ENCODE measurements at regions not wholly inside any gene's neighbourhood (a gene's known extent, or its start where the extent isn't known, plus 50 kb on each side); places are given as distances from the start of the nearest gene placed in this dataset.
"Not testable (repeated sequence)": the region's sequence is repeated elsewhere in the genome, so short reads cannot be mapped to it uniquely, and the experiment has no call there.

DNA sequence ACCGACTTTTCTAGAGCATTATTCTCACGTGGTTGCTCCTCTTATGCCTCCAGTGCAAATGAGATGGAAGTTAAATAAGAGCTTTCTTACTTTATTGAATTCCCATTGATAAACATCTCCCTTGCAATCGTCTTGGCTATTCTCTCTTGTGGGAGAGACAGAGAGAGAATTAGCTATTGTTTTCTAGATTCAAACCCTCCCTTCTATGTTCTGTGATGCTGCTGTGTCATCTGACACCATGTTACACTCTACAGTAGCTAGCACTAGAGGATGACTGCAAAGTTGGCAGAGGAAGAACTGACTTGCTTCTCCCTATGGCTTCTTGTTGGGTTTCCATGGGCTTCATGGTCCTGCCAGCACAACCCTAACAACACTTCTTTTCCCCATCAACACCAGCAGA is 134.6 kb upstream of the RANBP3L start:
- DNase-seq = no peak

DNA sequence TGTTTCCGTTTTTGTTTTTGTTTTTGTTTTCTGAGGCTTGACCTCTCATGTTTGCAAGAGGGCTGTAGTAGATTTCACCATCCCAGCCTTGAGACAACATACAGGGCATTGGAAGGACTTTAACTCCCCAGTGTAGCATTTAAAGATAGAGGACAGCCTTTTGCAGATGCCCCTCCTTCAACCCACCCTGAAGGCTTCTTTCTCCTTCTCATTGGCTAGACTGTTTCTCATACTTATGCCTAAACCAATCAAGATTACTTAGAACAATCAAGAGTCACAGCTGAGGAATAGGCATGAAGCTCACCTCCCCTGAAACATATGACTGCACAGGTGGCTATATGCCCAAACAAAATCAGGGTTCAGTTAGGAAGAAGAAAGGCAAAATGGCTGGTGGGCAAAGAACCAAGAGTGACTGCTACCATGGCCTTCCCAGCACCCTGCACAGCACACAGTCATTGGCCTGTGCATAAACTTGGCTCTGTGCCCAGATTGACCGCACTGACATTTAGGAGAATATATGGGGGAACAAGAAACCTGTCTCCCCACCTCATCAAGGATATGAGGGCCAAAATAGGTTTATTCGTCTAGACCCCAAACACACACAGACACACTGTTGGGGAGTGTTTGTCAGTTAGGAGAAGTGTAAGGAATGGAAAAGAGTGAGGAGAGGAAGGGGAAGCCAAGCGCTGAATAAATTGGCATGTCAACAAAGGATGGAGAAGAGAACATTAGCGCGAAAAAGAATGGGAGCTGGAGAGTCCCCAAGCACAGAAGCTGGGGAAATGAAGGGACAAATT is 137.3 kb upstream of the RANBP3L start:
- no peak for DNase-seq

DNA sequence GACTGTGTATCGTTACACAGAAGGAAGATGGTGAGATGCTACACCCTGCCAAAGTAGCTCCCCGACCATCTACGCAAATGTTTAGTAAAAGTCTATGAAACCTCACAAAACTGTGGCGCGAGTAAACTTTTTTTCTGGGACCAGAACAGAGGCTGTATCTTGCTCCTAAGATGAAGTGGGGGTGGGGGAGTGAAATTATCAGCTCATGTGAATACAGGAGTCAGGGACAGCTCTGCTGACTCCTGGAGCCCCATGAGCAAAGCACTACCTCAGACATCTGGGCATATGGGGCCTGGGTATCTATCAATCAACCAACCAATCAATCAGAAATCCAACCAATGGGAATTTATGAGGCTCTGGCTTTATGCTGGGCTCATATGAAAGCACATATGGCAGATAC is 138.6 kb upstream of the RANBP3L start:
- DNase-seq = no peak

DNA sequence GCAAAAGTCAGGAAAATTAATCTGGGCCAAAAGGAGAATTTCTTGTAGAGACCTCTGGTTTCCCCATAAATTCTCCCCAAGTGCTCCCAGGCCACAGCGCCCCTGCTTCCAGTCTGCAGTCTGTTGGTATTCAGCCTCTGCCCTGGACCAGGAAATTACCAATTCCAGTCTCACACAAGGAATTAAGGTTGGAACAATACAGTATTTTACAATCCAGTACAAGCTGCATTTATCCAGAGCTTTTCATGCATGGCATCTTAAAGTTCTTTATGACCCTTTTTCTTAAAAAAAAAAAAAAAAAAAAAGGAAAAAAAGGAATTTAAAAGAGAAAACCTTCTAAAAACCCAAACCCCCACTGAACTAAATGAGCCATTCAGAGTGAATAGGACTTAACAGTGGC is 139.6 kb upstream of the RANBP3L start:
- no peak for DNase-seq

GRCh38 chr5:36442352-36442751 is 140.7 kb upstream of the RANBP3L start:
- no peak for DNase-seq

GRCh38 chr5:36442796-36443195 is 141.1 kb upstream of the RANBP3L start:
- DNase-seq = no peak

- no peak for DNase-seq
Observed at GRCh38 chr5:36443941-36444340, 142.2 kb upstream of the RANBP3L start.

DNA sequence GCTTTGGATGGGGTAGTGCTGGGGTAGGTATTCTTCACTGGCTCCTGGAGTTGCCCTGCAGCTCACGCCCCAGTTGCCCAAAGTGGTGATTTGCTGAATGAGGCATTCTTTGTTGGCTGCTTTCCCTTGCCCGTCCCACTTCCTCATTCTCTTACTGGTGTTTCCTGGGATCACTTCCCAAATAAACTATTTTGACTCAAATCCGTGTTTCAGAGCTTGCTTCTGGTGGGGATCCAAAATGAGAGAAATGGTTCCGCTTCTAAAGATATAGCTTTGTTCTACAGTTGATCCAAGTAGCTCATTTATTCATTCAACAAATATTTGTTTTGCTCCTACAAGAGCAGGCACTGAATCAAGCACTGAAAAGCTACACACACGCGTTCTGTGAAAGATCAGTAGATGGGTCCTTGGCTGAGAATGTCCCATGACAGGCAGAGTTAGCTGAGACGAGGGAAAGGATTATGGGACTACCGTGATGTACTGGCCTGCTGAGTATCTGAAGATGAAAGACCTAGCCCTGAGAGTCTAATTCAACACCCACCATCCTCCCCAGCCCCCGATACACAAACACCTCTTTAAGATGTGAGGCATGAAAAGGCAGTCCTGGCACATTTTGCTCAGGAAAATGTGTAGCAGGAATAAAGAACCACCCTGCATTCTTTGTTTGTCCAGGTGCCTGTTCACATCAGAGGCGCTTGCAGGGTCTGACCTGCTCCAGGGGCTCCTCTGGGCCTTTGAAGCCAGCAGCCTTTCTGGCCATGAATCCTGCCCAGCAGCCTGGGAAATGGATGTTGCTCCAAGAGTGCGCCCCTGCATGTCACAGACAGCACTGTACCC is 143.1 kb upstream of the RANBP3L start:
- DNase-seq = no peak

DNA sequence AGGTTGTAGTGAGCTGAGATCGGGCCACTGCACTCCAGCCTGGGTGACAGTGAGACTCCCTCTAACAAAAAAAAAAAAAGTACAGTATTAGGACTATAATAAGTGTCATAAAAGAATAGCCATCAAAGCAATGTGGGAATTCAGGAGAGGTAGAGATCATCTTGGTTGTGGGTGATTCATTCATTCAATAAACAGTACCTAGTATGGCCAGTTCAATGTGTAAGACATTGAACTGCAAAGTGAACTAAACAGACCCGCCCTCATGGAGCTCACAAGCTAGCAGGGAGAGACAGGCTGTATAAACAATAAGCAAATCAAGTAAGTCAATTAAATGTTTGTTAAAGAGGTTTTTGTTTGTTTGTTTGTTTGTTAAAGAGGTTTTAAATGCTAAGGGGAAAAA is 146.1 kb upstream of the RANBP3L start:
- no peak for DNase-seq

DNA sequence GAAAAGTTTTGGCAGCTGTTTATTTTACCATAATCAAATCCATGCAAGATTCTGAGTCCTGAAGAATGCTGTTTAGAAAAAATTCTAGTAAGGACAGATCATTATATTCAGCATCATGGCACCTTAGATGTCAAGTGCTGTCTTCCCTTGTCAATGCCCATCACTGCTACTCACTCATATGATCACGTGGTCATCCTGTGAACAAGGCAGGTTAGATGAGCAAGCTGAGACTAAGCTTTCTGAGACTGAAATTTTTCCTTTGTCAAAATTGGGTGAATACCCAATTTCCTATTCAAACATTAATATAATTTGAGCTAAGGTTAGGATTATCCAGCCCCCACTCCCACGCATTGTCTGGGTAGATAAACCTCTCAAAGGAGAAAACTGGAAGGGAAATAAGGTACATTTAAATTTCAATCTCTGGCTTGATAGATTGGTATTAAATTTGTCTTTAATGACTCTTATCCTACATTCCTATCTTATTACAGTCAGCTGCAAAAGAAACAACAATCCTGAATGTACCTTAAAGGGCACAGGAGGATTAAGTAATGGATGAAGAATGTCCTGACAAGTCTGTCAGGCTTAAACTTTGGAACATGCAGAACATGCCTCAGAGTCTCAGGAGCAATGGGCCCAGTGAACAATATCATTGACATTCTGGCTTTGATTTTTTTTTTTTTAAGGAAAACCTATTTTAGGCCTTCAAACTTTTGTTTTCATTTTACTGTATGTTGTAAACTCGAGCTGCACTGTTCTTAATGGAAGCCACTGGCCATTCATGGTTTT is 148.7 kb upstream of the RANBP3L start:
- DNase-seq = no peak

DNA sequence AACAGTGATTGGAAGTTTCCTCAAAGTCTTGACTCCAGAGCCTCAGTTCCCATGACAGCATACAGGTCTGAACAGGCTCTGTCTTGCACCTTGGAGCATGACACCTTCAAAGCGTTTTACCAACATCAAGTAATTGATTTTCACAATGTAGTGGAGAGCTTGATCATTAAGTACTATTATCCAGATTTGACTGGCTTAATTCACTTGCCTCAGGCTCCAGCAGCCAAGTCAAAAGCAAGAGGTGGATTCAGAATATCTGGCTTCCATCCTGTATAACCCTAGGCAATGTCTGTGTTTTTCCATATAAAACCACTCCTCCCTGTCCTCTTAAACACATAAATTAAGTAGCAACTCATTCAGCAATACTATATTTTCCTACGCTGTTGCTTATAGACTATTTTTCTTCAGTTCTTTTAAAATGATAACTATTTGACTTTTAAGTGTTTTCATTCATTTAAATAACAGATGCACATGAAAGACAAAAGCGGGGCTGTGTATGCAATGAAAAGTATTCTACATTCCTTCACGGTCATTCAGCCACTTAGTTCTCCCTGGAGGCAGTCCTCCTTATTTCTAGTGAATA is 150.8 kb upstream of the RANBP3L start:
- no peak for DNase-seq

GRCh38 chr5:36457511-36458270 is 148.7 kb upstream of the SLC1A3 start:
- no peak for DNase-seq

- no peak for DNase-seq
Observed at GRCh38 chr5:36458746-36459145, 147.7 kb upstream of the SLC1A3 start.

- peak in 1 of 2 experiments; percentile 11 for DNase-seq
Observed at GRCh38 chr5:36459176-36460135, 146.9 kb upstream of the SLC1A3 start.

- no peak for DNase-seq
Observed at GRCh38 chr5:36462295-36463021, 143.9 kb upstream of the SLC1A3 start.

DNA sequence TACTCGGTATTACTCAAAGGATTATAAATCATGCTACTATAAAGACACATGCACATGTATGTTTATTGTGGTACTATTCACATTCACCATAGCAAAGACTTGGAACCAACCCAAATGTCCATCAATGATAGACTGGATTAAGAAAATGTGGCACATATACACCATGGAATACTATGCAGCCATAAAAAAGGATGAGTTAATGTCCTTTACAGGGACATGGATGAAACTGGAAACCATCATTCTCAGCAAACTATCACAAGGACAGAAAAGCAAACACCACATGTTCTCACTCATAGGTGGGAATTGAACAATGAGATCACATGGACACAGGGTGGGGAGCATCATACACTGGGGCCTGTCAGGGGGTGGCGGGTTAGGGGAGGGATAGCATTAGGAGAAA is 130.5 kb upstream of the SLC1A3 start:
- not testable (repeated sequence) for DNase-seq

DNA sequence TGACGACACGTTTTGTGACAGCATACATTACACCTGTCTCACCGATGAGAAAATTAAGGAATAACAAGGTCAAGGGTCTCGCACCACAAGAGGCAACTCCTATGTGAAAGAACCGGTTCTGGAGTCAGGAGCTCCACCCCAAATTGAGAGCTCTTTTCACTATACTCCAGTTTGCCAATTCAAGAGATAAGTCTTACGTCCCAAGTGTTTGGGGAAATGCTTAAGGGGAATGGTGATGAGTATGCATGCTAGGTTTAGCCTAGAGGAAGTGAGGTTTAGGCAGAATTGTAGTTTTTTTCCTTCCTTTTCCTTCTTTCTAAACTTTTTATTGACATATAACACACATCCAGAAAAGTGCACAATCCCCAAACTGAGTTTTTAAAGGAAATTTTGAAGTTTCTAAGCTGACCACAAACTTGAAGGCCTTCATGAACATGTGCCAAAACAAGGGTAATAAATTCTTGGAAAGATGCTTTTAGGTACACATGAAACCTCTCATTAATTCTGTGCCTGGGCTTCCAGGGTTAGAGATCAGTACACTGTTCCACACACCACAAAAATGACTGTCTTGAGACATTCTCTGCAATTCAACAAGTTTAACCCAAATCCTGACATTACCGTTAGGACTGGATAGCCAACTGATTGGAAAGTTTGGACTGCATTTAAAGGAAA is 127.6 kb upstream of the SLC1A3 start:
- DNase-seq = no peak

- no peak for DNase-seq
Observed at GRCh38 chr5:36481454-36482120, 124.8 kb upstream of the SLC1A3 start.

- DNase-seq = no peak
Observed at GRCh38 chr5:36482812-36483211, 123.6 kb upstream of the SLC1A3 start.
